GM12878 (cell line): ENCODE measurements at regions not wholly inside any gene's neighbourhood (a gene's known extent, or its start where the extent isn't known, plus 50 kb on each side); places are given as distances from the start of the nearest gene placed in this dataset.

ENCODE experiments used
- ATAC-seq: fragments of 200-7000 bp; cut with Tn5 transposase; 3 replicates; pipeline ENCODE4 v1.9.1; 2020; ENCODE audit warnings: mild to moderate bottlenecking, moderate library complexity
- BruUV-seq: library from RNA; stranded (reverse); fragments of 400-500 nt; replicated peaks from 2 replicates; lab custom pipeline; 2021; lab: Mats Ljungman, UMichigan
- CTCF ChIA-PET: fragments of 300-600 bp; sonication (Branson Sonifier 250); formaldehyde crosslinking; extraction: SDS; loops from one replicate; lab custom pipeline; 2021; ENCODE audit warnings: inconsistent platforms; lab: Yijun Ruan, JAX
- POLR2A ChIA-PET: fragments of 350-600 bp; formaldehyde crosslinking; extraction: SDS; loops from one replicate; lab custom pipeline; 2021; ENCODE audit warnings: inconsistent platforms; lab: Charles Lee
- RAD21 ChIA-PET: fragments of 300-600 bp; sonication (Branson Sonifier 250); formaldehyde crosslinking; loops from one replicate; lab custom pipeline; 2023; ENCODE audit warnings: antibody characterized with exemption; ENCODE audit not compliant: unreplicated experiment; lab: Charles Lee
- SMC1A ChIA-PET: fragments of 300-600 bp; sonication (Branson Sonifier 250); formaldehyde crosslinking; loops from one replicate; lab custom pipeline; 2023; ENCODE audit not compliant: unreplicated experiment, uncharacterized antibody; lab: Charles Lee
- DNase-seq: peaks from one replicate; pipeline ENCODE4 v3.0.0-alpha.2; 2011; ENCODE audit warnings: low read depth, low spot score
- FAIRE-seq: peaks from 3 replicates; lab custom pipeline; 2011; peaks lifted over from hg19 to GRCh38; lab: Jason Lieb, UNC
- H2AFZ ChIP-seq: 2 replicates; pipeline ENCODE4 v1.6.0; 2011; ENCODE audit warnings: low read depth, low read length, control low read depth; ENCODE audit not compliant: control insufficient read depth
- H3K27ac ChIP-seq: 2 replicates; pipeline ENCODE4 v1.5.1; 2011; ENCODE audit warnings: control low read depth; ENCODE audit not compliant: control insufficient read depth, insufficient read depth
- H3K27me3 ChIP-seq, 2 experiments: replicated peaks in 1 of 2; 2 replicates each; pipeline versions ENCODE4 v1.6.0 to v1.6.1; 2011; ENCODE audit warnings: low read length in 1 of 2; ENCODE audit not compliant: control insufficient read depth in 2 of 2, insufficient read depth in 2 of 2
- H3K36me3 ChIP-seq, 2 experiments: 2 replicates each; pipeline ENCODE4 v1.5.1; 2011; ENCODE audit warnings: low read length in 1 of 2; ENCODE audit not compliant: control insufficient read depth in 2 of 2, insufficient read depth in 2 of 2
- H3K4me1 ChIP-seq: 2 replicates; pipeline ENCODE4 v1.6.1; 2011; ENCODE audit warnings: mild to moderate bottlenecking, low read length, moderate library complexity, mixed read lengths; ENCODE audit not compliant: control insufficient read depth, insufficient read depth
- H3K4me2 ChIP-seq: 2 replicates; pipeline ENCODE4 v1.6.0; 2011; ENCODE audit warnings: control low read depth; ENCODE audit not compliant: control insufficient read depth, insufficient read depth
- H3K4me3 ChIP-seq: fragments of 200-600 bp; sonication (generic); 2 replicates; pipeline ENCODE4 v1.5.1; 2016
- H3K79me2 ChIP-seq: 2 replicates; pipeline ENCODE4 v1.6.0; 2011; ENCODE audit warnings: low read length; ENCODE audit not compliant: control insufficient read depth, insufficient read depth
- H3K9ac ChIP-seq: 2 replicates; pipeline ENCODE4 v1.8.0; 2011; ENCODE audit warnings: low read length, control low read depth, mixed read lengths; ENCODE audit not compliant: control insufficient read depth, insufficient read depth
- H3K9me3 ChIP-seq: replicated peaks from 3 replicates; pipeline ENCODE4 v1.5.1; 2011; ENCODE audit warnings: mild to moderate bottlenecking, low read length; ENCODE audit not compliant: control insufficient read depth, insufficient read depth
- H4K20me1 ChIP-seq: 2 replicates; pipeline ENCODE4 v1.6.0; 2011; ENCODE audit not compliant: control insufficient read depth, insufficient read depth
- HDAC6 ChIP-seq: fragments of 200-600 bp; sonication (generic); IDR thresholded peaks from one replicate; pipeline ENCODE4 v1.8.0; 2017; ENCODE audit warnings: antibody characterized with exemption; ENCODE audit not compliant: unreplicated experiment
- NR2F1 ChIP-seq: fragments of 450-650 bp; conservative IDR thresholded peaks from 2 replicates; pipeline ENCODE4 v1.6.1; 2017; ENCODE audit warnings: mild to moderate bottlenecking
- PML ChIP-seq: IDR thresholded peaks from 2 replicates; pipeline ENCODE4 v1.6.1; 2012; ENCODE audit warnings: low read length, inconsistent platforms
- POU2F2 ChIP-seq: IDR thresholded peaks from 3 replicates; pipeline ENCODE4 v1.6.1; 2011; ENCODE audit warnings: low read depth, mild to moderate bottlenecking, low read length, borderline replicate concordance
- RB1 ChIP-seq: fragments of 450-650 bp; formaldehyde crosslinking; IDR thresholded peaks from 2 replicates; pipeline ENCODE4 v1.6.1; 2017; ENCODE audit warnings: mild to moderate bottlenecking, borderline replicate concordance
- RBBP5 ChIP-seq: fragments of 200-600 bp; sonication (generic); conservative IDR thresholded peaks from 2 replicates; pipeline ENCODE4 v1.6.1; 2016
- ZSCAN29 ChIP-seq: fragments of 450-650 bp; IDR thresholded peaks from 2 replicates; pipeline ENCODE4 v1.6.1; 2017; ENCODE audit warnings: mild to moderate bottlenecking, moderate library complexity
- WGBS: methylation state at CpG from one replicate; pipeline ENCODE4 v1.1.6; 2016; ENCODE audit warnings: low lambda C conversion rate; ENCODE audit not compliant: insufficient replicate concordance, insufficient coverage; ENCODE audit errors: missing lambda C conversion rate; 5-methylcytosine and 5-hydroxymethylcytosine counted together
- in situ Hi-C: fragments of 300-500 bp; cut with MboI; formaldehyde crosslinking; loops from 9 replicates; pipeline ENCODE4 v1.14.3; 2018; ENCODE audit warnings: mixed read lengths
- intact Hi-C: fragments of 100-400 bp; cut with micrococcal nuclease; formaldehyde crosslinking; loops from one replicate; pipeline ENCODE4 v1.14.2; 2022; ENCODE audit not compliant: unreplicated experiment
- TF ChIP-seq, protein P1 (sequence below): IDR thresholded peaks from 2 replicates; pipeline ENCODE4 v1.6.1; 2011; ENCODE audit warnings: mild to moderate bottlenecking, low read depth, low read length, moderate library complexity; ENCODE audit not compliant: insufficient replicate concordance
- TF ChIP-seq, protein P2 (sequence below): fragments of 450-650 bp; IDR thresholded peaks from 2 replicates; pipeline ENCODE4 v1.6.1; 2017; ENCODE audit warnings: mild to moderate bottlenecking
- TF ChIP-seq, protein P3 (sequence below): IDR thresholded peaks from 2 replicates; pipeline ENCODE4 v1.6.1; 2012; ENCODE audit warnings: low read depth, low read length, improper control_type of control experiment

DNA sequence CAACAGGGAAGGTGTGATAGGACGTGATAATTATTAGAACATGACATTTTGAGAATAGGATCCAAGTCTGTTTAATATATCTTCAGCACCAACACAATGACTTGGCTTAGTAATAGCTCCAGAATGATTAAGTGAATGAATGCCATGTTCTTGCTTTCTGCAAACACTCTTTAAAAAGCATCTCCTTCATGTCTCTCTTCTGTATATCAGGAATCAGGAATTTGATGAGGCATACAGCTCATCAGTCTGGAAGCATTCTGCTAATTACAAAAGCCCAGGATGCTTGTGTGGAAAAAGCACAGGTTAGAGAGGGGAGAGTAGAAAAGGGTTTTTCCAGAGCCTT, 113.0 kb upstream of the ZNF648 start:
- DNase-seq (no peak), FAIRE-seq (no peak), ATAC-seq (no peak)
- ChIA-PET SMC1A (no interaction called here), RAD21 (no interaction called here), POLR2A (interaction anchor here (0.7 kb wide), 1 partner anchor 94 kb away, joined by 3 read pairs; no protein-coding TSS in a partner anchor), CTCF (no interaction called here)
- no peaks in the 10 kb centered on the region for H3K36me3 ChIP-seq
- H2AFZ ChIP-seq = no peak overlapping the region
- intact Hi-C loops = no loop called here
- no peaks in the 10 kb centered on the region for H3K27me3 ChIP-seq
- WGBS = 0% methylated on average over 1 of the region's 1 CpG
- H3K79me2 ChIP-seq = no peaks in the 10 kb centered on the region
- no peaks in the 10 kb centered on the region for H3K9me3 ChIP-seq
- H3K4me2 ChIP-seq = no peak overlapping the region
- in situ Hi-C loops = no loop called here
- H3K4me3 ChIP-seq = no peak overlapping the region
- H3K9ac ChIP-seq = no peak overlapping the region
- BruUV-seq = no TSS peak
- TF ChIP-seq RB1 (no peak), ZSCAN29 (no peak)
- no peaks in the 10 kb centered on the region for H4K20me1 ChIP-seq
- H3K27ac ChIP-seq = no peak overlapping the region
- no peaks in the 10 kb centered on the region; the same call in 1 of the 2 replicates for H3K4me1 ChIP-seq

DNA sequence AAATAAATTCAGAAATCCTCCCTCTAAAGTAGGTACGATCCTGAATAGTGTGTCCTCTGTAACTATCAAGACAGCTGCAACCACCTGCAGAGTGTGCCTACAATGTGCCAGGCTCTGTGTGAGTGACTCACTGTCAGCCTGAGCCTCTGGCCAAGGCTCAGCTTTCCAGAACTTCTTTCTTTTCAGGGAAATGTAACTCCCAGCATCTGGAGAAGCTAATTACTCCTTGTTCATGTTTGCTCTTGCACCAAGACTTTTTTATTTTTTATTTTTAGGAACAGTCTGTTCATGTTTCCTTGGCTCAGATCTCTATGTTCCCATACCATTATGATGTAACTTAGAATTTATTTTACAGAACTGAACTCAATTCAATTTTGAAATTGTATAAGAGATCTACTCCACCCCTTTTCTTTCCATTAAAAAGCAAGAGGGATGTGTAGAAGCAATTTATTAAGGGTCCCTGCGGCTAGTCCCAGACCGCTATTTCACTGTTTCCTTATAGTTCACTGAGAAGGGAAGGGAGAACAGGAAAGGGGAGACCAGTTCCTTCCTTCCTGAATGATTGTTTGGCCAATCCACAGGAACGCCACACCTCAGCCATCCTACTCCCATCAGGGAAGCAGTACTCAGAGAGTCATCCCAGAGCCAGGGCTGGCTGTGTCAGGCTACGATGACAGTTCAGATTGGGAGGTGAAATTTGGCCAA, 112.4 kb upstream of the ZNF648 start:
- intact Hi-C loops = no loop called here
- no TSS peak for BruUV-seq
- no peaks in the 10 kb centered on the region for H3K36me3 ChIP-seq
- no peak for ATAC-seq
- no peaks in the 10 kb centered on the region for H3K9me3 ChIP-seq
- no peak overlapping the region for H3K4me3 ChIP-seq
- ChIA-PET SMC1A (interaction anchor here (1.8 kb wide), 1 partner anchor 31 kb away, joined by 7 read pairs; no protein-coding TSS in a partner anchor), POLR2A (interaction anchor here (0.7 kb wide), 1 partner anchor 94 kb away, joined by 3 read pairs; no protein-coding TSS in a partner anchor), CTCF (no interaction called here), RAD21 (interaction anchor here (3.8 kb wide), 1 partner anchor 30 kb away, joined by 20 read pairs; no protein-coding TSS in a partner anchor)
- DNase-seq = no peak
- H4K20me1 ChIP-seq = no peaks in the 10 kb centered on the region
- H3K79me2 ChIP-seq = no peaks in the 10 kb centered on the region
- in situ Hi-C loops = no loop called here
- H3K4me2 ChIP-seq = no peak overlapping the region
- H3K27me3 ChIP-seq = no peaks in the 10 kb centered on the region
- no peak overlapping the region for H3K9ac ChIP-seq
- WGBS = 48% methylated on average over 5 of the region's 5 CpGs
- no peak overlapping the region for H3K27ac ChIP-seq
- H3K4me1 ChIP-seq = no peaks in the 10 kb centered on the region; the same call in 1 of the 2 replicates
- FAIRE-seq = no peak
- no peak overlapping the region for H2AFZ ChIP-seq
- TF ChIP-seq, protein P1, sequence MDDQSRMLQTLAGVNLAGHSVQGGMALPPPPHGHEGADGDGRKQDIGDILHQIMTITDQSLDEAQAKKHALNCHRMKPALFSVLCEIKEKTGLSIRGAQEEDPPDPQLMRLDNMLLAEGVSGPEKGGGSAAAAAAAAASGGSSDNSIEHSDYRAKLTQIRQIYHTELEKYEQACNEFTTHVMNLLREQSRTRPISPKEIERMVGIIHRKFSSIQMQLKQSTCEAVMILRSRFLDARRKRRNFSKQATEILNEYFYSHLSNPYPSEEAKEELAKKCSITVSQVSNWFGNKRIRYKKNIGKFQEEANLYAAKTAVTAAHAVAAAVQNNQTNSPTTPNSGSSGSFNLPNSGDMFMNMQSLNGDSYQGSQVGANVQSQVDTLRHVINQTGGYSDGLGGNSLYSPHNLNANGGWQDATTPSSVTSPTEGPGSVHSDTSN = no peak
- no peak for TF ChIP-seq POU2F2
- no peak for TF ChIP-seq RBBP5
- no peak for TF ChIP-seq HDAC6
- TF ChIP-seq RB1 = no peak
- TF ChIP-seq PML = no peak
- TF ChIP-seq, protein P2, sequence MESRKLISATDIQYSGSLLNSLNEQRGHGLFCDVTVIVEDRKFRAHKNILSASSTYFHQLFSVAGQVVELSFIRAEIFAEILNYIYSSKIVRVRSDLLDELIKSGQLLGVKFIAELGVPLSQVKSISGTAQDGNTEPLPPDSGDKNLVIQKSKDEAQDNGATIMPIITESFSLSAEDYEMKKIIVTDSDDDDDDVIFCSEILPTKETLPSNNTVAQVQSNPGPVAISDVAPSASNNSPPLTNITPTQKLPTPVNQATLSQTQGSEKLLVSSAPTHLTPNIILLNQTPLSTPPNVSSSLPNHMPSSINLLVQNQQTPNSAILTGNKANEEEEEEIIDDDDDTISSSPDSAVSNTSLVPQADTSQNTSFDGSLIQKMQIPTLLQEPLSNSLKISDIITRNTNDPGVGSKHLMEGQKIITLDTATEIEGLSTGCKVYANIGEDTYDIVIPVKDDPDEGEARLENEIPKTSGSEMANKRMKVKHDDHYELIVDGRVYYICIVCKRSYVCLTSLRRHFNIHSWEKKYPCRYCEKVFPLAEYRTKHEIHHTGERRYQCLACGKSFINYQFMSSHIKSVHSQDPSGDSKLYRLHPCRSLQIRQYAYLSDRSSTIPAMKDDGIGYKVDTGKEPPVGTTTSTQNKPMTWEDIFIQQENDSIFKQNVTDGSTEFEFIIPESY = no peak
- TF ChIP-seq NR2F1 = no peak
- TF ChIP-seq, protein P3, sequence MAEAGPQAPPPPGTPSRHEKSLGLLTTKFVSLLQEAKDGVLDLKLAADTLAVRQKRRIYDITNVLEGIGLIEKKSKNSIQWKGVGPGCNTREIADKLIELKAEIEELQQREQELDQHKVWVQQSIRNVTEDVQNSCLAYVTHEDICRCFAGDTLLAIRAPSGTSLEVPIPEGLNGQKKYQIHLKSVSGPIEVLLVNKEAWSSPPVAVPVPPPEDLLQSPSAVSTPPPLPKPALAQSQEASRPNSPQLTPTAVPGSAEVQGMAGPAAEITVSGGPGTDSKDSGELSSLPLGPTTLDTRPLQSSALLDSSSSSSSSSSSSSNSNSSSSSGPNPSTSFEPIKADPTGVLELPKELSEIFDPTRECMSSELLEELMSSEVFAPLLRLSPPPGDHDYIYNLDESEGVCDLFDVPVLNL = no peak
